CD4-positive, alpha-beta memory T cell (primary cell): ENCODE measurements at regions not wholly inside any gene's neighbourhood (a gene's known extent, or its start where the extent isn't known, plus 50 kb on each side); places are given as distances from the start of the nearest gene placed in this dataset.

ENCODE experiments used
- CTCF ChIA-PET: fragments of 350-600 bp; sonication (Branson Sonifier 250); formaldehyde crosslinking; loops from one replicate; lab custom pipeline; 2021; ENCODE audit warnings: inconsistent platforms; ENCODE audit not compliant: partially characterized antibody; lab: Charles Lee
- POLR2A ChIA-PET: fragments of 350-600 bp; sonication (Branson Sonifier 250); formaldehyde crosslinking; loops from one replicate; lab custom pipeline; 2021; ENCODE audit not compliant: partially characterized antibody; lab: Charles Lee
- DNase-seq, 5 donors: peaks; one replicate each; pipeline versions ENCODE4 v3.0.0 to v3.0.0-alpha.2; 2020 to 2022; ENCODE audit warnings: mixed read lengths in 1 of 5
- H3K27ac ChIP-seq: one replicate; pipeline ENCODE4 v1.7.0; 2013; ENCODE audit warnings: low read depth, low read length
- H3K27me3 ChIP-seq: 2 replicates; pipeline ENCODE4 v1.7.0; 2013; ENCODE audit warnings: mild to moderate bottlenecking, low read length, moderate library complexity; ENCODE audit not compliant: insufficient read depth
- H3K36me3 ChIP-seq: 2 replicates; pipeline ENCODE4 v1.7.0; 2013; ENCODE audit warnings: mild to moderate bottlenecking, low read length, moderate library complexity; ENCODE audit not compliant: insufficient read depth
- H3K4me1 ChIP-seq: 2 replicates; pipeline ENCODE4 v1.7.0; 2013; ENCODE audit warnings: mild to moderate bottlenecking, low read length, moderate library complexity; ENCODE audit not compliant: insufficient read depth
- H3K4me3 ChIP-seq, 2 donors: one replicate each; pipeline ENCODE4 v1.7.0; 2013; ENCODE audit warnings: low read length in 2 of 2, mild to moderate bottlenecking in 1 of 2
- H3K9me3 ChIP-seq, 2 donors: one replicate each; pipeline ENCODE4 v1.7.0; 2013; ENCODE audit warnings: low read length in 2 of 2, control low read depth in 1 of 2; ENCODE audit not compliant: control insufficient read depth in 1 of 2
- H3K27ac Mint-ChIP-seq, 7 donors: one replicate each; pipeline ENCODE4 v1.8.0; 2020 to 2021; ENCODE audit warnings: mixed read lengths in 7 of 7, mild to moderate bottlenecking in 6 of 7, inconsistent platforms in 3 of 7, moderate library complexity in 3 of 7
- H3K27me3 Mint-ChIP-seq, 2 donors: one replicate each; pipeline ENCODE4 v1.8.0; 2020 to 2021; ENCODE audit warnings: mixed read lengths in 2 of 2
- H3K36me3 Mint-ChIP-seq, 2 donors: one replicate each; pipeline ENCODE4 v1.8.0; 2020 to 2021; ENCODE audit warnings: mixed read lengths in 2 of 2, inconsistent platforms in 1 of 2, mild to moderate bottlenecking in 1 of 2
- H3K4me1 Mint-ChIP-seq, 4 donors: one replicate each; pipeline ENCODE4 v1.8.0; 2020 to 2021; ENCODE audit warnings: mixed read lengths in 4 of 4, mild to moderate bottlenecking in 1 of 4
- H3K4me3 Mint-ChIP-seq, 8 donors: one replicate each; pipeline ENCODE4 v1.8.0; 2020 to 2021; ENCODE audit warnings: mixed read lengths in 8 of 8, mild to moderate bottlenecking in 7 of 8, moderate library complexity in 6 of 8, inconsistent platforms in 3 of 8
- H3K9me3 Mint-ChIP-seq, 8 donors: one replicate each; pipeline ENCODE4 v1.8.0; 2020 to 2021; ENCODE audit warnings: mixed read lengths in 8 of 8, mild to moderate bottlenecking in 5 of 8, inconsistent platforms in 3 of 8, moderate library complexity in 1 of 8
- intact Hi-C: fragments of 100-400 bp; cut with micrococcal nuclease; formaldehyde crosslinking; loops from one replicate; pipeline ENCODE4 v1.15.1; 2023

DNA sequence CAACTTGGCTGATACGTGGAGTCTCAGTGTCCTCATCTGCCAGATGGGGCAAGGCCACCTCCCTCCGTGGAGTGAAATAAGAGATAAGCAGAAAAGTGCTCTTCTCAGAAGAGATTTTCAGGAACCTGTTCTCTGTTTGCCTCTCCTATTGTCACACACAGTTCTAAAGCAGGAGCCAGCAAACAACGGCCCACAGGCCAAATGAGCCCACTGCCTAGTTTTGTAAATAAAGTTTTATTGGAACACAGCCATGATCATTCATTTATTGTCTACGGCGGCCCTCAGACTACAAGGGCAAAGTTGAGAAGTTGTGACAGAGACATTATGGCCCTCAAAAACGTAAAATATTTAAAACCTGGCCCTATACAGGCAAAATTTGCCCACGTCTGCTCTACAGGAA is 256.8 kb upstream of the IGF1R start:
- no peaks in the 10 kb centered on the region for H3K9me3 Mint-ChIP-seq
- Histone ChIP-seq H3K4me3 (no peak overlapping the region), H3K9me3 (no peaks in the 10 kb centered on the region), H3K27ac (no peak overlapping the region), H3K4me1 (no peaks in the 10 kb centered on the region), H3K27me3 (no peaks in the 10 kb centered on the region), H3K36me3 (no peaks in the 10 kb centered on the region)
- ChIA-PET CTCF (no interaction called here), POLR2A (no interaction called here)
- no peaks in the 10 kb centered on the region for H3K36me3 Mint-ChIP-seq
- intact Hi-C loops = no loop called here
- peaks cover 0 to 2% (median 0%) of the 10 kb centered on the region in 4 donors for H3K4me1 Mint-ChIP-seq
- no peak overlapping the region for H3K4me3 Mint-ChIP-seq
- DNase-seq = no peak
- no peak overlapping the region for H3K27ac Mint-ChIP-seq
- no peaks in the 10 kb centered on the region for H3K27me3 Mint-ChIP-seq

DNA sequence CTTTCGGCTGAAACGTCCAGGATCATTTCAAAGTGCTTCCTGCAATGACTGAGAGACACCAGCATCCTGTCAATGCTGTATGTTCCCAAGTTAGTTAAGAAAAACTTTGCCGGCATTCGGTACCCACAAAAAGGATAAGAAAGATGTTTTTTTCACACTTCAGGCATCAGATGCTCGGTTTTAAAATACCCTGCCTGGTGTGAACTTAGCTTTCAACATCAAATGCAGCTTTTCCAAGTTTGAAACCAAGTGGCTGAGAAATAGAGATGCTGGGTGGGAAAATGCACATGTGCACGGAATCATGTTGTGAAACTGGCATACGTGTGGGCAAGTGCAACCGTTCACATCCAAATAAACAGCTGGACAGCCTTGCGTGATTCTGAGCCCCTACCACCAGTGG is 254.9 kb upstream of the IGF1R start:
- intact Hi-C loops = no loop called here
- no peaks in the 10 kb centered on the region for H3K36me3 Mint-ChIP-seq
- no peaks in the 10 kb centered on the region for H3K9me3 Mint-ChIP-seq
- Histone ChIP-seq H3K4me3 (no peak overlapping the region), H3K4me1 (no peaks in the 10 kb centered on the region), H3K27me3 (no peaks in the 10 kb centered on the region), H3K36me3 (no peaks in the 10 kb centered on the region), H3K9me3 (no peaks in the 10 kb centered on the region), H3K27ac (no peak overlapping the region)
- no peak overlapping the region for H3K27ac Mint-ChIP-seq
- H3K4me3 Mint-ChIP-seq = no peak overlapping the region
- CTCF ChIA-PET = no interaction called here
- POLR2A ChIA-PET = no interaction called here
- H3K27me3 Mint-ChIP-seq = peaks cover 0 to 1% of the 10 kb centered on the region in 2 donors
- H3K4me1 Mint-ChIP-seq = peaks cover 0 to 2% (median 0%) of the 10 kb centered on the region in 4 donors
- DNase-seq = no peak

DNA sequence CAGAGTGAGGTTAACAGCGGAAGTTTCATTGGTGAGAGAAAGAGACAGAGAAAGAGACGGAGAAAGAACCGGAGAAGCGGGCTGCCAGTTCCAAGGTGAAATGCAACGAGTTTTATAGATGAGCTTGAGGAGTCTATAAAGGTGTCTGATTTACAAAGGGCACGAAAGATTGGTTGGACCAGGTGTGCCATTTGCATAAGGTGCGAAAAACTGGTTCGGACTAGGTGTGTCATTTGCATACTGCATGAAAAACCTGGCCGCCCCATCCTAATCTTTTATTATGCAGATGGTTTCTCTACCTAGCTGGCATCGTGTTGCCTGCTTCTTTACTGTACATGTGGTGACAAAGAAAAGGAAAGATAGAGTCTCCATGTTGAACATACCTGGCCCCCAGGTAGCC is 253.8 kb upstream of the IGF1R start:
- POLR2A ChIA-PET = no interaction called here
- CTCF ChIA-PET = no interaction called here
- intact Hi-C loops = no loop called here

DNA sequence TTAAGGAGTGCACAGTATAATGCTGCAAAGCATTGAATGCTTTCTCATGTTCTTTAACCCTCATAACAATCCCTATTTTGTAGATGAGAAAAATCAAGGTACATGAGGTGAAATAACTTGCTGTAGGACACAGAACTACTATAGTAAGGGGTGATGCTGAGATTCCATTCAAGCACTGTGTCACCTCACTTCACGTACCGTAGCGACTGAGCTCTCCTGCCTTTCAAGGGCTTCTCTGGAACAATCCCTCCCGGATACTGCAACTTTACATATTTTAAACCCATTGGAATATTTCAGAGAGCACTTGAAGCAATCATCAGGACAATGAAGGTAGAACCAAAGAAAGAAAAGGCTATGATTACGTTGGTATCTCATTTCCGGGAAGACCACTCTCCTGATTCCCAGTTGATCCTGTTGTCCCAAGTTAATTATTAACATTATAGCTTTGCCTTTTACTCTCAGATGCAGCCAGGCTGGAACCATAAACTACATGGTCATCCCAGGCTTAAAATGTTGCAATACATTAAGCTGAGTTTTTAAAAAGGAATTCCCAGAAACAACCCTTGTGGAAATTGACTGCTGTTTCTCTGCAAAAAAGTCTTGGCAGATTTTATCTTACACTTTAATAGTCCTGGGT is 252.2 kb upstream of the IGF1R start:
- Mint-ChIP-seq H3K4me3 (no peak overlapping the region), H3K4me1 (peaks cover 0 to 2% (median 0%) of the 10 kb centered on the region in 4 donors)

More for the DNA sequence above, 253.8 kb upstream of the IGF1R start:
- Mint-ChIP-seq H3K9me3 (no peaks in the 10 kb centered on the region), H3K27me3 (peaks cover 0 to 1% of the 10 kb centered on the region in 2 donors), H3K4me1 (peaks cover 0 to 2% (median 0%) of the 10 kb centered on the region in 4 donors), H3K36me3 (no peaks in the 10 kb centered on the region), H3K4me3 (no peak overlapping the region), H3K27ac (no peak overlapping the region)
- no peaks in the 10 kb centered on the region for H3K4me1 ChIP-seq
- no peaks in the 10 kb centered on the region for H3K36me3 ChIP-seq
- no peaks in the 10 kb centered on the region for H3K27me3 ChIP-seq
- H3K9me3 ChIP-seq = no peaks in the 10 kb centered on the region
- H3K27ac ChIP-seq = no peak overlapping the region
- no peak for DNase-seq
- no peak overlapping the region for H3K4me3 ChIP-seq

DNA sequence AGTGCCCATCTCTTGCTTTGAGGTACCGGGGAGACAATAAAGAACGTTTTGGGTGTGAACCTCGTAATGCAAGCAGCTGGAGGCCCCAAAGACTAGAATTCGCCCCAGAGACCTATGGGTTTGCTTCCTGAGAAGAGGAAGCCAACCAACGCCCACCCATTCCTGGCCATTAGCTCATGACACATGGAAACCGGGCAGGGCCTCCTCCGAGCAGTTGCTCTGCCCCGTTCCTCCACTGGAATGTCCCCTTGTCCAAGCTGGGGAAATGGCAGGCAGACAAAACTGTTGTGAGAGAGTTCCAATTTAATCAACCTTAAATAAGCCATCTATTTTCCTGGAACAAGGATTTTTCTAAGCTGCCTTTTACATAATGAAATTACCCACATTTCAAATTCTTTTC is 250.9 kb upstream of the IGF1R start:
- Histone ChIP-seq H3K4me1 (no peaks in the 10 kb centered on the region), H3K9me3 (no peaks in the 10 kb centered on the region), H3K27me3 (no peaks in the 10 kb centered on the region), H3K4me3 (no peak overlapping the region), H3K36me3 (no peaks in the 10 kb centered on the region), H3K27ac (no peak overlapping the region)
- Mint-ChIP-seq H3K9me3 (no peaks in the 10 kb centered on the region), H3K36me3 (no peaks in the 10 kb centered on the region), H3K4me1 (peaks cover 0 to 2% (median 0%) of the 10 kb centered on the region in 4 donors), H3K27ac (no peak overlapping the region), H3K27me3 (peaks cover 0 to 1% of the 10 kb centered on the region in 2 donors), H3K4me3 (no peak overlapping the region)
- intact Hi-C loops = no loop called here
- ChIA-PET POLR2A (no interaction called here), CTCF (interaction anchor here (0.8 kb wide), 1 partner anchor 27 kb away, joined by 3 read pairs; no protein-coding TSS in a partner anchor)
- no peak for DNase-seq

More for the DNA sequence above, 252.2 kb upstream of the IGF1R start:
- CTCF ChIA-PET = no interaction called here
- H3K4me1 ChIP-seq = no peaks in the 10 kb centered on the region
- no peak overlapping the region for H3K27ac ChIP-seq
- H3K4me3 ChIP-seq = no peak overlapping the region
- H3K9me3 ChIP-seq = no peaks in the 10 kb centered on the region
- intact Hi-C loops = no loop called here
- Mint-ChIP-seq H3K36me3 (no peaks in the 10 kb centered on the region), H3K9me3 (no peaks in the 10 kb centered on the region), H3K27ac (no peak overlapping the region), H3K27me3 (peaks cover 0 to 1% of the 10 kb centered on the region in 2 donors)
- no peaks in the 10 kb centered on the region for H3K36me3 ChIP-seq
- POLR2A ChIA-PET = no interaction called here
- H3K27me3 ChIP-seq = no peaks in the 10 kb centered on the region
- DNase-seq = no peak

DNA sequence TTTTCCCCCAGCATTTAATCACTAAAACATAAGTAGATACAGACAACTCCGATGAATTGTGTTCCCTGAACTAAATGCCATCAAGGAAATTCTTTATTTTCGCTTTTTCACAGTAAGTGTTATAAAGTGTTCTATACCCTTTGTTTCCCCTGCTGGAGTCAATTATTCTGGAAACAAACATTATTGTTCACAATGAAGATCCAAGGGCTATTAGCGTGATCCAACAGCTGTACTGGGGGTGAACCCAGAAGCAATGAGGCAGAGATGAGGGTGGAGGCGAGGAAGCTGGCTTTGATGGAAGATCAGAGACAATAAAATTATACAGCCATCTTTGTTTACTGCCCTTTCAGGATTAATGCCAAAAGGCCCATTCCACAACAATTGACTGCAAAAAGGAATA is 250.3 kb upstream of the IGF1R start:
- POLR2A ChIA-PET = no interaction called here
- DNase-seq = no peak
- CTCF ChIA-PET = no interaction called here
- H3K4me3 Mint-ChIP-seq = no peak overlapping the region
- H3K36me3 Mint-ChIP-seq = no peaks in the 10 kb centered on the region
- Histone ChIP-seq H3K27ac (no peak overlapping the region), H3K27me3 (no peaks in the 10 kb centered on the region), H3K9me3 (no peaks in the 10 kb centered on the region), H3K4me3 (no peak overlapping the region), H3K4me1 (no peaks in the 10 kb centered on the region), H3K36me3 (no peaks in the 10 kb centered on the region)
- no peaks in the 10 kb centered on the region for H3K9me3 Mint-ChIP-seq
- H3K27me3 Mint-ChIP-seq = peaks cover 0 to 1% of the 10 kb centered on the region in 2 donors
- H3K4me1 Mint-ChIP-seq = no peaks in the 10 kb centered on the region
- no peak overlapping the region for H3K27ac Mint-ChIP-seq
- intact Hi-C loops = no loop called here

DNA sequence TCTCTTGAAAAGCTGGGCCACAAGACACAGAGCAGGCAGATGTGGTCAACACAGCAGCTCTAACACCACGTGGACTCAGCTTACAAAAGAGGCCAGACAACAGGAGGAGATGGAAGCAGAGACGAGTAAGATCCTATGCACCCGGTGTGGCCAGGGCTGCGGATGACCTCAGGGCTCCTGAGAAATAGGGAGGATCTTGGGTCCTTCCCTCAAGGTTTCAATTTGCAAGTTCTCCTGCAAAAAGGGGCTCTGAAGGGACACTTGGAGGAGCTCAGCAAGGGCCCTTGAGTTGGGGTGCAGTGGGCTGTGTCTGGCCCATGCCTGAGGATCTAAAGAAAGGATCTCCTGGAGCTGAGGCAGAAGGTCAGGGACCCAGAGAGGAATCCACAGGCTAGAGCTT is 249.5 kb upstream of the IGF1R start:
- Histone ChIP-seq H3K27me3 (no peaks in the 10 kb centered on the region), H3K4me1 (no peaks in the 10 kb centered on the region), H3K9me3 (no peaks in the 10 kb centered on the region), H3K36me3 (no peaks in the 10 kb centered on the region), H3K4me3 (no peak overlapping the region), H3K27ac (no peak overlapping the region)
- no peak overlapping the region for H3K27ac Mint-ChIP-seq
- ChIA-PET POLR2A (no interaction called here), CTCF (no interaction called here)
- no peaks in the 10 kb centered on the region for H3K36me3 Mint-ChIP-seq
- intact Hi-C loops = no loop called here
- DNase-seq = no peak
- no peak overlapping the region for H3K4me3 Mint-ChIP-seq
- no peaks in the 10 kb centered on the region for H3K9me3 Mint-ChIP-seq
- H3K27me3 Mint-ChIP-seq = peaks cover 0 to 1% of the 10 kb centered on the region in 2 donors
- H3K4me1 Mint-ChIP-seq = no peaks in the 10 kb centered on the region
